OCI-LY7 (cell line): ENCODE measurements at regions not wholly inside any gene's neighbourhood (a gene's known extent, or its start where the extent isn't known, plus 50 kb on each side); places are given as distances from the start of the nearest gene placed in this dataset.

ENCODE experiments used
- BruUV-seq: library from RNA; stranded (reverse); fragments of 400-500 nt; replicated peaks from 2 replicates; lab custom pipeline; 2021; lab: Mats Ljungman, UMichigan
- CTCF ChIA-PET: fragments of 300-600 bp; sonication (Branson Sonifier 250); formaldehyde crosslinking; loops from one replicate; lab custom pipeline; 2022; ENCODE audit warnings: antibody characterized with exemption; ENCODE audit not compliant: unreplicated experiment; lab: Charles Lee
- POLR2A ChIA-PET: fragments of 300-600 bp; sonication (Branson Sonifier 250); formaldehyde crosslinking; loops from one replicate; lab custom pipeline; 2022; ENCODE audit warnings: antibody characterized with exemption; lab: Charles Lee
- DNase-seq: peaks from one replicate; pipeline ENCODE4 v3.0.0-alpha.2; 2015; ENCODE audit warnings: low spot score
- H2AFZ ChIP-seq: fragments of 200-600 bp; sonication (generic), shearing (Covaris generic); 2 replicates; pipeline ENCODE4 v1.6.1; 2014; ENCODE audit warnings: mild to moderate bottlenecking, antibody characterized with exemption, low read length, moderate library complexity
- H3K27ac ChIP-seq: fragments of 200-600 bp; sonication (generic); 2 replicates; pipeline ENCODE4 v1.5.1; 2014; ENCODE audit warnings: mixed run types, low read depth, mild to moderate bottlenecking, moderate library complexity, low read length, inconsistent platforms; ENCODE audit not compliant: poor library complexity, severe bottlenecking
- H3K36me3 ChIP-seq: fragments of 200-600 bp; sonication (generic); 2 replicates; pipeline ENCODE4 v1.6.1; 2014; ENCODE audit warnings: mild to moderate bottlenecking, antibody characterized with exemption, low read length, moderate library complexity, mixed read lengths; ENCODE audit not compliant: insufficient read depth
- H3K4me1 ChIP-seq: fragments of 200-600 bp; sonication (generic); 2 replicates; pipeline ENCODE4 v1.5.1; 2014; ENCODE audit warnings: mild to moderate bottlenecking, low read length; ENCODE audit not compliant: insufficient read depth, poor library complexity, severe bottlenecking
- H3K4me2 ChIP-seq: fragments of 200-600 bp; sonication (generic); 2 replicates; pipeline ENCODE4 v1.6.1; 2014; ENCODE audit warnings: mild to moderate bottlenecking, low read length
- H3K4me3 ChIP-seq: fragments of 200-600 bp; sonication (generic); 2 replicates; pipeline ENCODE4 v1.5.1; 2014; ENCODE audit warnings: mild to moderate bottlenecking, low read depth, low read length; ENCODE audit not compliant: poor library complexity, severe bottlenecking
- H3K79me2 ChIP-seq: fragments of 200-600 bp; sonication (generic); 2 replicates; pipeline ENCODE4 v1.6.1; 2016; ENCODE audit warnings: low read depth, mild to moderate bottlenecking, low read length, moderate library complexity, mixed read lengths; ENCODE audit not compliant: insufficient read depth
- H3K9me2 ChIP-seq: fragments of 200-600 bp; sonication (generic); 2 replicates; pipeline ENCODE4 v1.6.1; 2016; ENCODE audit warnings: mild to moderate bottlenecking, low read length, mixed read lengths; ENCODE audit not compliant: insufficient read depth
- H3K9me3 ChIP-seq: fragments of 200-600 bp; sonication (generic); 2 replicates; pipeline ENCODE4 v1.6.1; 2014; ENCODE audit warnings: mild to moderate bottlenecking, mixed run types, low read length, mixed read lengths
- H4K20me1 ChIP-seq: fragments of 200-600 bp; sonication (generic); 2 replicates; pipeline ENCODE4 v1.6.1; 2014; ENCODE audit warnings: mild to moderate bottlenecking, antibody characterized with exemption, low read length, moderate library complexity, mixed read lengths; ENCODE audit not compliant: insufficient read depth
- CTCF ChIP-seq: fragments of 200-600 bp; sonication (generic); conservative IDR thresholded peaks from 2 replicates; pipeline ENCODE4 v1.5.1; 2014; ENCODE audit warnings: mild to moderate bottlenecking, antibody characterized with exemption, low read length, moderate library complexity, mixed read lengths
- EZH2phosphoT487 ChIP-seq: fragments of 200-600 bp; sonication (generic); IDR thresholded peaks from 2 replicates; pipeline ENCODE4 v1.6.1; 2018; ENCODE audit warnings: low read depth, borderline replicate concordance, mild to moderate bottlenecking, mixed run types, antibody characterized with exemption, low read length, moderate library complexity, mixed read lengths
- intact Hi-C: fragments of 100-400 bp; cut with micrococcal nuclease; formaldehyde crosslinking; loops from one replicate; pipeline ENCODE4 v1.10.0; 2022; ENCODE audit not compliant: unreplicated experiment

DNA sequence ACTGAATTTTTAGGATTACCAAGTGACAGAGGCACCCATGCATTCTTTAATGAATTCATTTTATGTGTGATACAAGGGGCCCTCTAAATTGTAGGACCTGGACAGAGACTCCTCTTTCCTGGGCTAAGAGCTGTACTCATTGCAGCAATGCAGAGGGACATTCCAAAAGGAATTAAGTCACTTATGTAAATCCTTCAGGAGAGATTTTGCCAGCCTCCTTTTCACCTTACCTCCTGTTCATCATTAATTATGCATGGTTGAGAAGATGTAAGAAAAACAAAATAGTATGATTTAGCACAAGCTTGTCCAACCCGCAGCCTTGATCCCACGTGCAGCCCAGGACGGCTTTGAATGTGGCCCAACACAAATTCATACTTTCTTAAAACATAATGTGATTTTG, 84.5 kb upstream of the TANK start:
- intact Hi-C loops = no loop called here
- TF ChIP-seq EZH2phosphoT487 (no peak), CTCF (no peak)
- DNase-seq = no peak
- Histone ChIP-seq H3K4me2 (no peak overlapping the region), H3K9me3 (no peaks in the 10 kb centered on the region), H3K27ac (no peak overlapping the region), H3K4me3 (no peak overlapping the region), H3K4me1 (peaks cover 6% of the 10 kb centered on the region), H3K79me2 (no peaks in the 10 kb centered on the region), H3K36me3 (no peaks in the 10 kb centered on the region), H3K9me2 (no peaks in the 10 kb centered on the region), H2AFZ (no peak overlapping the region), H4K20me1 (no peaks in the 10 kb centered on the region)
- ChIA-PET POLR2A (interaction anchor here (0.5 to 2.8 kb wide), 4 partner anchors 9 to 311 kb away, joined by 3 to 10 read pairs (median 4); no protein-coding TSS in a partner anchor), CTCF (interaction anchor here (2.1 kb wide), 1 partner anchor 14 kb away, joined by 5 read pairs; no protein-coding TSS in a partner anchor)
- no TSS peak for BruUV-seq

DNA sequence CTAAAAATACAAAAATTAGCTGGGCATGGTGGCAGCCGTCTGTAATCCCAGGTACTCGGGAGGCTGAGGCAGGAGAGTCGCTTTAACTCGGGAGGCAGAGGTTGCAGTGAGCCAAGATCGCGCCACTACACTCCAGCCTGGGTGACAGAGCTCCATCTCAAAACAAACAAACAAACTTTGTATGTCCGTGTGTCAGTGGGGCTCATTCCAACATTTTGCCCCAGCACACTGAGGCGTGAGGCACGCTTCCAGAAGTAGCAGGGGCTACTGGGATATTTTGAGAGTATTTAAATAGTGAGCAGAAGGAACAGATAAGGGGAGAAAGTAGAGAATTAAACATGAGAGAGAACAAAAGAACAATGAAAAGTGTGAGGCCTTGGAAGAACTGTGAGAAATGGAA, 83.3 kb upstream of the TANK start:
- H3K9me2 ChIP-seq = no peaks in the 10 kb centered on the region
- no peaks in the 10 kb centered on the region for H3K79me2 ChIP-seq
- H4K20me1 ChIP-seq = no peaks in the 10 kb centered on the region
- CTCF ChIA-PET = interaction anchor here (2.1 kb wide), 1 partner anchor 12 kb away, joined by 5 read pairs; no protein-coding TSS in a partner anchor
- H3K27ac ChIP-seq = no peak overlapping the region
- POLR2A ChIA-PET = interaction anchor here (1.0 to 2.8 kb wide), 4 partner anchors 8 to 30 kb away, joined by 3 to 10 read pairs (median 6); no protein-coding TSS in a partner anchor
- intact Hi-C loops = no loop called here
- no peaks in the 10 kb centered on the region for H3K36me3 ChIP-seq
- no peak overlapping the region for H2AFZ ChIP-seq
- no peak overlapping the region for H3K4me3 ChIP-seq
- no peaks in the 10 kb centered on the region for H3K9me3 ChIP-seq
- no peak overlapping the region for H3K4me2 ChIP-seq
- no peak for DNase-seq
- H3K4me1 ChIP-seq = peaks cover 6% of the 10 kb centered on the region
- no peak for TF ChIP-seq CTCF
- TF ChIP-seq EZH2phosphoT487 = no peak
- no TSS peak for BruUV-seq
